H1 (cell line): ENCODE measurements at regions not wholly inside any gene's neighbourhood (a gene's known extent, or its start where the extent isn't known, plus 50 kb on each side); places are given as distances from the start of the nearest gene placed in this dataset.

Experiments used
- CTCF ChIA-PET: fragments of 300-600 bp; sonication (Branson Sonifier 250); formaldehyde crosslinking; loops from one replicate; lab custom pipeline; 2021; ENCODE audit not compliant: partially characterized antibody; lab: Charles Lee
- POLR2A ChIA-PET: fragments of 300-600 bp; sonication (Branson Sonifier 250); formaldehyde crosslinking; loops from one replicate; lab custom pipeline; 2021; ENCODE audit warnings: inconsistent platforms; ENCODE audit not compliant: partially characterized antibody; lab: Charles Lee
- DNase-seq, 2 experiments: peaks; one replicate each; pipeline versions ENCODE4 v3.0.0 to v3.0.0-alpha.2; 2010 to 2022; ENCODE audit warnings: low spot score in 2 of 2, low read depth in 1 of 2, mixed read lengths in 1 of 2
- FAIRE-seq: peaks from 2 replicates; lab custom pipeline; 2011; peaks lifted over from hg19 to GRCh38; lab: Jason Lieb, UNC
- H2AFZ ChIP-seq: 2 replicates; pipeline ENCODE4 v1.8.1; 2012; ENCODE audit warnings: low read length, inconsistent platforms
- H2AK5ac ChIP-seq: 2 replicates; pipeline ENCODE4 v1.6.1; 2013; ENCODE audit warnings: low read depth, low read length
- H2BK120ac ChIP-seq: replicated peaks from 2 replicates; pipeline ENCODE3; 2013; ENCODE audit warnings: low read depth, low read length, inconsistent platforms
- H2BK12ac ChIP-seq: 2 replicates; pipeline ENCODE4 v1.6.1; 2013; ENCODE audit warnings: low read depth, low read length
- H2BK15ac ChIP-seq: 2 replicates; pipeline ENCODE4 v1.6.1; 2013; ENCODE audit warnings: low read length
- H2BK20ac ChIP-seq: 2 replicates; pipeline ENCODE4 v1.6.1; 2013; ENCODE audit warnings: low read length
- H2BK5ac ChIP-seq: 2 replicates; pipeline ENCODE4 v1.6.1; 2013; ENCODE audit warnings: low read depth, low read length
- H3K14ac ChIP-seq: 2 replicates; pipeline ENCODE4 v1.6.1; 2013; ENCODE audit warnings: inconsistent platforms; ENCODE audit not compliant: insufficient read length
- H3K18ac ChIP-seq: 2 replicates; pipeline ENCODE4 v1.6.1; 2013; ENCODE audit warnings: low read length; ENCODE audit errors: extremely low read depth
- H3K23ac ChIP-seq: 2 replicates; pipeline ENCODE4 v1.6.1; 2013; ENCODE audit warnings: inconsistent platforms; ENCODE audit not compliant: insufficient read length
- H3K23me2 ChIP-seq: 2 replicates; pipeline ENCODE4 v1.6.1; 2013; ENCODE audit warnings: low read depth, low read length
- H3K27ac ChIP-seq: 2 replicates; pipeline ENCODE4 v1.6.1; 2011; ENCODE audit warnings: low read depth, low read length, inconsistent platforms
- H3K27me3 ChIP-seq, 4 experiments: replicated peaks in 1 of 4; 1 replicate in 1 of 4; 2 replicates in 3 of 4; pipeline versions ENCODE4 v1.6.1 to v1.8.1; 2011 to 2013; ENCODE audit warnings: low read length in 3 of 4, mild to moderate bottlenecking in 3 of 4, inconsistent platforms in 2 of 4, mixed read lengths in 2 of 4, moderate library complexity in 1 of 4; ENCODE audit not compliant: control insufficient read depth in 3 of 4, insufficient read depth in 3 of 4; ENCODE audit errors: extremely low read depth in 1 of 4
- H3K36me3 ChIP-seq, 4 experiments: 2 replicates each; pipeline versions ENCODE4 v1.6.1 to v1.8.1; 2011 to 2013; ENCODE audit warnings: mild to moderate bottlenecking in 4 of 4, low read length in 3 of 4, moderate library complexity in 2 of 4, control low read depth in 1 of 4, inconsistent platforms in 1 of 4; ENCODE audit not compliant: insufficient read depth in 4 of 4, control insufficient read depth in 2 of 4
- H3K4ac ChIP-seq: replicated peaks from 2 replicates; pipeline ENCODE3; 2013; ENCODE audit warnings: low read length, low read depth, mixed read lengths, inconsistent platforms; ENCODE audit not compliant: insufficient read length
- H3K4me1 ChIP-seq, 4 experiments: replicated peaks in 1 of 4; 1 replicate in 1 of 4; 2 replicates in 3 of 4; pipeline versions ENCODE4 v1.6.1 to v1.8.1; 2011 to 2013; ENCODE audit warnings: low read length in 3 of 4, inconsistent platforms in 2 of 4, mixed read lengths in 1 of 4; ENCODE audit not compliant: insufficient read depth in 4 of 4, control insufficient read depth in 3 of 4
- H3K4me2 ChIP-seq, 2 experiments: 2 replicates each; pipeline versions ENCODE4 v1.6.1 to v1.8.1; 2011 to 2013; ENCODE audit warnings: low read depth in 2 of 2, low read length in 2 of 2, control low read depth in 1 of 2, inconsistent platforms in 1 of 2, mild to moderate bottlenecking in 1 of 2; ENCODE audit not compliant: insufficient read depth in 1 of 2
- H3K4me3 ChIP-seq, 4 experiments: fragments of 200-600, 300-600 bp in 1 of 4; sonication (generic), shearing (Covaris generic), sonication (Bioruptor Twin) in 1 of 4; 2 replicates each; pipeline versions ENCODE4 v1.5.1 to v1.8.1; 2011 to 2016; ENCODE audit warnings: low read length in 4 of 4, low read depth in 3 of 4, control low read depth in 2 of 4, inconsistent platforms in 2 of 4, mild to moderate bottlenecking in 2 of 4, mixed read lengths in 1 of 4, moderate library complexity in 1 of 4; ENCODE audit not compliant: insufficient read depth in 2 of 4; ENCODE audit errors: extremely low read depth in 1 of 4
- H3K56ac ChIP-seq: replicated peaks from 2 replicates; pipeline ENCODE3; 2013; ENCODE audit warnings: low read depth, mild to moderate bottlenecking, mixed read lengths, low read length, inconsistent platforms; ENCODE audit not compliant: insufficient read length
- H3K79me1 ChIP-seq: 2 replicates; pipeline ENCODE4 v1.6.1; 2013; ENCODE audit warnings: low read depth, low read length, control low read depth
- H3K79me2 ChIP-seq, 2 experiments: 2 replicates each; pipeline versions ENCODE4 v1.6.1 to v1.8.1; 2012 to 2013; ENCODE audit warnings: low read length in 2 of 2, mild to moderate bottlenecking in 2 of 2, inconsistent platforms in 1 of 2; ENCODE audit not compliant: insufficient read depth in 2 of 2, control insufficient read depth in 1 of 2
- H3K9ac ChIP-seq, 4 experiments: replicated peaks in 1 of 4; 1 replicate in 1 of 4; 2 replicates in 3 of 4; pipeline versions ENCODE4 v1.6.1 to v1.8.1; 2011 to 2013; ENCODE audit warnings: low read depth in 3 of 4, low read length in 3 of 4, control low read depth in 2 of 4, mild to moderate bottlenecking in 2 of 4, moderate library complexity in 2 of 4, inconsistent platforms in 1 of 4; ENCODE audit errors: extremely low read depth in 1 of 4
- H3K9me3 ChIP-seq, 2 experiments: 2 replicates each; pipeline versions ENCODE4 v1.6.1 to v1.8.1; 2012 to 2013; ENCODE audit warnings: mild to moderate bottlenecking in 2 of 2, moderate library complexity in 2 of 2, control low read depth in 1 of 2, inconsistent platforms in 1 of 2, low read depth in 1 of 2, low read length in 1 of 2, mixed read lengths in 1 of 2; ENCODE audit not compliant: insufficient read depth in 2 of 2
- H4K20me1 ChIP-seq, 2 experiments: replicated peaks in 1 of 2; 2 replicates each; pipeline versions ENCODE3 to v1.8.1; 2011 to 2013; ENCODE audit warnings: inconsistent platforms in 2 of 2, low read length in 2 of 2, mild to moderate bottlenecking in 1 of 2; ENCODE audit not compliant: insufficient read depth in 2 of 2, control insufficient read depth in 1 of 2
- H4K5ac ChIP-seq: 2 replicates; pipeline ENCODE4 v1.6.1; 2013; ENCODE audit warnings: low read length, low read depth, mixed read lengths, inconsistent platforms; ENCODE audit not compliant: insufficient read length
- H4K8ac ChIP-seq: 2 replicates; pipeline ENCODE4 v1.8.0; 2013; ENCODE audit warnings: mild to moderate bottlenecking, moderate library complexity, low read length, inconsistent platforms; ENCODE audit not compliant: insufficient read depth; ENCODE audit errors: extremely low read depth
- H4K91ac ChIP-seq: replicated peaks from 2 replicates; pipeline ENCODE3; 2013; ENCODE audit warnings: low read length, mixed read lengths, inconsistent platforms; ENCODE audit not compliant: insufficient read length
- CEBPB ChIP-seq: IDR thresholded peaks from 2 replicates; pipeline ENCODE4 v1.6.1; 2012; ENCODE audit warnings: low read depth, low read length
- FOSL1 ChIP-seq: IDR thresholded peaks from 2 replicates; pipeline ENCODE4 v1.6.1; 2011; ENCODE audit warnings: mild to moderate bottlenecking, low read depth, low read length, moderate library complexity; ENCODE audit not compliant: insufficient read depth

- FAIRE-seq = no peak
- TF ChIP-seq CEBPB (no peak), FOSL1 (no peak)
These were observed 87.5 kb downstream of the DUSP6 start for GRCh38 chr12:89264837-89265236.

More at GRCh38 chr12:89264837-89265236, 87.5 kb downstream of the DUSP6 start:
- Histone ChIP-seq H2BK20ac (no peak overlapping the region), H3K79me1 (no peaks in the 10 kb centered on the region), H4K91ac (no peak overlapping the region), H4K20me1 (no peaks in the 10 kb centered on the region), H3K4ac (no peak overlapping the region), H2BK5ac (no peak overlapping the region), H3K4me1 (peaks cover 0 to 3% (median 0%) of the 10 kb centered on the region in 4 experiments; a peak in 1 of 7 replicates), H3K56ac (no peak overlapping the region), H4K5ac (no peak overlapping the region), H3K23ac (no peak overlapping the region), H3K23me2 (no peaks in the 10 kb centered on the region), H3K4me2 (no peak overlapping the region), H3K18ac (no peak overlapping the region), H3K79me2 (no peaks in the 10 kb centered on the region), H2BK15ac (no peak overlapping the region), H2AFZ (no peak overlapping the region), H3K9me3 (no peaks in the 10 kb centered on the region), H4K8ac (no peak overlapping the region), H3K27ac (no peak overlapping the region), H3K4me3 (no peak overlapping the region), H3K14ac (no peak overlapping the region), H2BK120ac (no peak overlapping the region), H2AK5ac (no peak overlapping the region), H3K36me3 (no peaks in the 10 kb centered on the region), H2BK12ac (no peak overlapping the region), H3K9ac (no peak overlapping the region), H3K27me3 (no peaks in the 10 kb centered on the region)
- ChIA-PET POLR2A (no interaction called here), CTCF (interaction anchor here (0.6 to 1.5 kb wide), 3 partner anchors 12 to 81 kb away, joined by 3 read pairs; no protein-coding TSS in a partner anchor)
- no peak for DNase-seq
